NCI-H2029 treated with DMSO at 0.1 percent for 48 hours (cell line): ENCODE measurements at regions not wholly inside any gene's neighbourhood (a gene's known extent, or its start where the extent isn't known, plus 50 kb on each side); places are given as distances from the start of the nearest gene placed in this dataset.

Experiments
- DNase-seq: peaks from one replicate; lab custom pipeline; 2025; lab: John Stamatoyannopoulos, UW

DNA sequence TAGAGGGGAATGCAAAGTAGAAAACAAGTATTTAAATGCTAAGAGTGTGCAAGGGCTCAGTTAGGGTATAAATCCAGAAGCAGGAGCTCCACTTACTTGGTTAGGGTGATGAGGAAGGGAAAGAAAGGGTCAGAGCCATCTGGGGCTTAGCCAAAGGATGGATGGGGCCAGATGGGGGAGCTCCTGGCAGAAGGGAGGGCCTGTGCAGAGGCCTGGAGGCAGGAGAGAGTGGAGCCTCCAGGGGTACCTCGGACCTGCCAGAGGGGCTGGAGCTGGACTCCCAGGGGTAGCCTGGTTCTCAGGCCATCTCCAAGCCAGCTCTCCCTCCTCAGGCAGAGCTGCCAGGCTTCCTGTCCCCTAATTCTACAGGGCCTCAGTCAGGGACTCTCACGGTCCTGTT, 506.3 kb downstream of the SHQ1 start:
- DNase-seq = no peak

DNA sequence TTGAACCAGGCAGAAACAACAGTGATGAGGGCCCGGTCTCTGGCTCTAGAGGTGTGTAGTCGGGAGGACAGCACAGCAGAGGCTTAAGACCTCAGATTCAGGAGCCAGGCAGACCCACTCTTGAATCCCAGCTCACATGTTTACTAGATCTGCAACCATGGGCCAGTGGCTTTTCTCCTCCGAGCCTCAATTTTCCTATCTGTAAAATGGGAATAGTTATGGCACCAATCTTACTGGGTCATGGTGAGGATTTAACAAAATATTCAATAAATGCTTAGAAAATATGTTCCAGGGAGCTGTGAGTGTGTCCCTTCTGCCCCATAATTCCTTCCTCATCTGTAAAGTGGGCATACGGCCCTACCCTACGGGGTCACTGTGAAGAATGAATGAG, 506.9 kb downstream of the SHQ1 start:
- no peak for DNase-seq

- DNase-seq = no peak
These were observed 507.5 kb downstream of the SHQ1 start for GRCh38 chr3:72340476-72341379.

DNA sequence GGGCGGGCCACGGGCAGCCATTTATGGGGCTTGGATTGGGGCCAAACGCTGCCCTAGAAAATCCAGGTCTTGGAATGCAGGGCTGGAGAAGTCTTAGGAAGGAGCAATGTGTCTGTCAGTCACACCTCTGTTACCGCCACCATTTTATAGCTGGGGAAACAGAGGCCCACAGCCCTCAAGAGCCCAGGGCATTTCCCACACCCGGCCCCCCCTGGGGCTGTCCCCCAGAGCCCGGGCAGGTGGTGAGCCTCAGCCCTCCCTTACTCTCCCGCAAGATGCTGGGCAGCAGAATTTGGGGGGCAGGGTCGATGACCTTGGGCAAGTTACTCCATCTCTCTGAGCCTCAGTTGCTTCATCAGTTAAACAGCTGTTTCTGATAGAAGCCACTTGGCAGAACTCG, 508.2 kb downstream of the SHQ1 start:
- no peak for DNase-seq

DNA sequence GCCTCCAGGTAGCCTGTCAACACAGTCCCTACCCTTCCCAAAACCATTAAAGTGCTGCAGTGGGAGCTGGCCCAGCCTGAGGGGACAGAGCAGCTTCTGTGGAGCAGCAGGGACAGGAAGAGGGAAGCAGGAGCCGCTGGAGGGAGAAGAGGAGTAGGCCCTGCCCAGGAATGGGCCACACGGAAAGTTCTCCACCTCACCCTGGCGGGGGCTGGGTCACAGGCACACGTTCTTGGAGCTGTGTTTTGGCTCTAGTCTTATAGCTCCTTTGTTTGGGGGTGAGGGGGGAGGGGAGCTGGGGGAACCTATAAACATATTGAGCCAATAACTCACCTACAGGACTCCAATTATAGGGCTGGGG, 508.6 kb downstream of the SHQ1 start:
- DNase-seq = no peak

- DNase-seq = no peak
These were observed 509.1 kb downstream of the SHQ1 start for GRCh38 chr3:72338942-72339669.

GRCh38 chr3:72338082-72338941, 509.9 kb downstream of the SHQ1 start:
- no peak for DNase-seq

GRCh38 chr3:72337480-72337855, 510.8 kb downstream of the SHQ1 start:
- DNase-seq = no peak

GRCh38 chr3:72336821-72337479, 511.3 kb downstream of the SHQ1 start:
- peak; percentile 5 for DNase-seq

DNA sequence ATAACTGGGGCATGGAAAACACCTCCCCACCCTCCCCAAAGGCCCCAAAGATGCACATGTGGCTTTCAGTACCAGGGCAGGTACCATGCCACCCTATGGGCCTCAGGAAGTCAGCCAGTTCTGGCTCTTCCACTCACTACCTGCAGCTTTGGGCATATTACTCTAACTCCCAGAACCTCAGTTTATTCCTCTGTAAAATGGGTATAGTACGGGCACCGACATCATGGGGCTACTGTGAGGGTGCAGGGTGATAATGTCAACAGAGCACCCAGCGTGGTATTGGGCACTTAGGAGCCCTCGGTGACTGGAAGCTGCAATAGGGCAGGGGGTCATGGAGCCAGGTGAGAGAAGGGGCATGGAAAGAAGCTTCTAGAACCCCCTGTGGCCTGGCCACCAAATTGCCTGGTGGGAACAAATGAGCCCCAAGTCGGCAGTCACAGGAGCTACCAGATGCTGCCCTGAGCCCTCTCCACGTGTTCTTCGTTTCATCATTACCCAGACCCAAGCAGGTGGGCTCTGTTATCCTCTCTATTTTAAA, 512.1 kb downstream of the SHQ1 start:
- DNase-seq = no peak

DNA sequence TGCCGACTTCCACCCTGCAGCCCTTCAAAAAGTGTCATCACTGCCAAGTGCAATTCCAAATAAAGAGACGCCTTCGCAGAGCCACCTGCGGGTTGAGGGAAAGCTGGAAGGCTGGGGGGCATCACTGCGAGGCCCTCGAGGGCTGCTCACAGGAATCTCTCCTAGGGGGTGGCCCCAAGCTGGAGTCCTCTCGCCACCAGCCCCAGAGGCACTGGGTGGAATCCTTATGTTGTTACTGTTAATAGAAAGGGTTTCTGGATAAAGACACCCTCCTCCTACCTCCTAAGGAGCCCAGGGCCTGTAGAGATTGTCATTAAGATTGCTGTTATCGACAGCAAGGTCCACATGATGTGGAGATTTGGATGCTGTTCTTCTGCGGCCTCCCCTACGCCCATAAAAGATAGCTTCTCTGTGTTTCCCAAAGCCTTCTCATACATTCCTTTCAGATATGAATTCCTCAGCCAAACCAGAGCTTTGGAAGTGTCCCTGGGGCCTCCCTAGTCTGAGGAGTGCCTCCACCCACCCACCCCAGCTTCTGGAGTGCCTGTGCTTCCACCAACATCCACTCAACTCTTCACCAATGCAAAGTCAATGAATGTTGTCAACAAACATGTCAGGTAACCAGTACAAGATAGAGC, 512.7 kb downstream of the SHQ1 start:
- no peak for DNase-seq

GRCh38 chr3:72334681-72335457, 513.4 kb downstream of the SHQ1 start:
- no peak for DNase-seq

GRCh38 chr3:72332689-72333088, 515.6 kb downstream of the SHQ1 start:
- DNase-seq = no peak

DNA sequence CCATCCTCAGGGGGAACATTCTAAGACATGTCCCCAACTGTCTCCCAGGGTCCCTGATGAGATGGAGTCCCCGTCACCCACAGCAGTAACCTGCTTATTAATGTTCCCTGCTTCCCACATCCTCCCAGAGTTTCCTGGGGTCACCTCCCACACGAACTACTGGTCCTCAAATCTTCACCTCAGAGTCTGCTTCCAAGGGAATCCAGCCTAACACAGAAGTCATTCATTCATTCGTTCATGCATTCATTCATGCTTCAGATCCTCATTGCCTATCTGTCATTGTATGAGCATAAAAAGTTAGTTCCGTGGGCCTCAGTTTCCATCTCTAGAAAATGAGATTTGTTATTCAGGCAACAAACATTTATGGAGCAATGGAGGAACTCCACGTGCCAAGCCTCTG, 516.2 kb downstream of the SHQ1 start:
- no peak for DNase-seq

DNA sequence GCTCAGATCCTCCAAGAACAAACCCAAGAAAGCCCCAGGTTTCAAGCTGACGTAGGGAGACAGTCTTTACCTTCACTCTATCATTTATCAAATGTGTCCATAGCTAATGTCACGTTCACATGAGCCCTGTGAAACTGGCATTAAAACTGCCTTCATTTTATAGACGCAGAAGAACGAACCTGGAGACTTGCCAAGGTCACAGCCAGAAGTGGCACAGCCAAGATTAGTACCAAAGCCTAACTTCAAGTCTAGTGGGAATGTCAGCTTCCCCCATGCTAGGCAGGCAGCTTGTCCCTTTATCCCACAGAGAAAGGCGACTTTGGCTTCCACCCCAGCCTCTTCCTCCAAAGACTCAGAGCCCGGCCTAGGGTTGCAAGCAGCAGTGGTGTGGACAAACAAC, 517.2 kb downstream of the SHQ1 start:
- DNase-seq = no peak

- no peak for DNase-seq
These were observed 518.9 kb downstream of the SHQ1 start for GRCh38 chr3:72329354-72329753.

DNA sequence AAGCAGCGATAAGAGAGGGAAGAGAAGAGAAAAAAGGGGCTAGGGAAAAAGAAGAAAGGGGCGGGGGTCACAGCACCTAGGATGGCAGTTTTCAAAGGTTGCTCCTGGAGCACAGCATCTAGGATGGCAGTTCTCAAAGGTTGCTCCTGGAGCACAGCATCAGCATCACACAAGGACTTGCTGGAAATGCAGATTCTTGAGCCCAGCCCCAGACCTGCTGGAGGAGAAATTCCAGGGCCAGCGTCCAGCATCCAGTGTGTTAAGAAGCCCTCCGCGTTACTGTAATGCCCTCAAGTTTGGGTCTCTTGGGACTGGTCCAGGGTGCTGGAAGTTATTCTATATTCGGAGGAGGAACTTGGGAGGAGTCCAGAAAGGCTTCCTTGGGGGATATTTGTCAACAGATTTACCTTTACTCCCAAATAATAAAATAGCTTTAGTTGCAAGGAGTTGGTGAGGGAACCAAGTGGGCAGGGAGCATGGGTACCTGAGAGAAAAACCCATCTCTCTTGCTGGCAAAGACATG, 519.4 kb downstream of the SHQ1 start:
- no peak for DNase-seq

DNA sequence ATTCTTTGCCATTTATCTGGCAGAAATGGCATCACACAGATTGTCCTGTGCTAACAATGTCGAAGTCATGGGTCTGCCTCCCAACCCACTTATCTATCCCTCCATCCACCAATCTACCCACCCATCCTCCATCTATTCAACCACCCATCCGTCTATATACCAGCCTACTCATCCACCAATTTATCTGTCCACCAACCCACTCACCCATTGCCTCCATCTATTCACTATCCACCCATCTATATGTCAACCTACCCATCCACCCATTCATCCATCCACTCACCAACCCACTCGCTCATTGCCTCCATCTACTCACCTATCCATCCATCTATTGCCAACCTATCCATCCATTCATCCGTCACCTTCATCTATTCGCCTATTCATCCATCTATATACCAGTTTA, 521.2 kb downstream of the SHQ1 start:
- DNase-seq = no peak

DNA sequence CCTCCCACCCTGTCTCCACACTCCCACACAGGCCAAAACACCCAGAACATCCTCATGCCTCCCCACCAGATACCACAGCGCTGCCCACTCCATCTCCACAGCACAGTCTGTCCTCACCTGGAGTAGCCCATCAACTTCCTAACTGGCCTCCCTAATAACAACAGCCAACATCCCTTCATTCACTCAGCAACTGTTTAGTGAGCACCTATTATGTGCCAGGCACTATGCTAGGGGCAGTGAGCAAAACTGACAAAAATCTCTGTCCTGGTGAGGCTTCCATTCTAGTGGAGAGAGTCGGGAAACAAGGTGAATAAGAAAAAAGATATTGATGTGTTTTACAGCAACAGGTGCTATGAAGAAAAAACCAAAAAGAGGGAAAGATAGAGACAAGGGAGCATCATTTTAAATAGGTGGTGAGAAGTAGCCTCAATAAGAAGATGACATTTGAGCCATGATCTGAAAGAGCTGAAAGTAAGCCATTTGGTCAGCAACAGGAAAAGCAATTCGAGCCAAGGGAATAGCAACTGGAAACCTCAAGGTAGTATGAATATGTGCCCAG, 523.9 kb downstream of the SHQ1 start:
- DNase-seq = no peak

DNA sequence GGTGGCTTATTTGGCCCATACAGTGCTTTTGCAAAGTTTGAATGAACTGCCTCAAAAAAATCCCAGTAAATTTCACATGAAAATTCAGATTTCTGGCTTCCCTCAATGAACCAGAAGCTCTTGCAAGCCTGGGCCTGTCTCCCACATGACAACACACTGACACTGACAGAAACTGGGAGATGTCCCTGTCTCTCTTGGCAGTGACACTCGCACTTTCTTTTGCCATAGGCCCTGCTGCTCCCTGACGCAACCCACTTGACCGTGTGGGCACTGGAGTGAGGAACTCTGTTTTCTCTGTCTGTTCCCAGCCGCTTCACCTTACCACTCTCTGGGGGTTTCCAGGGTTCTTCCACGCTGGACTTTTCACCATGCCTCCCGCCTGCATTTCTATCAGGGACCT, 524.5 kb downstream of the SHQ1 start:
- DNase-seq = no peak
